ENCODE measurements at regions not wholly inside any gene's neighbourhood (a gene's known extent, or its start where the extent isn't known, plus 50 kb on each side); places are given as distances from the start of the nearest gene placed in this dataset.

DNA sequence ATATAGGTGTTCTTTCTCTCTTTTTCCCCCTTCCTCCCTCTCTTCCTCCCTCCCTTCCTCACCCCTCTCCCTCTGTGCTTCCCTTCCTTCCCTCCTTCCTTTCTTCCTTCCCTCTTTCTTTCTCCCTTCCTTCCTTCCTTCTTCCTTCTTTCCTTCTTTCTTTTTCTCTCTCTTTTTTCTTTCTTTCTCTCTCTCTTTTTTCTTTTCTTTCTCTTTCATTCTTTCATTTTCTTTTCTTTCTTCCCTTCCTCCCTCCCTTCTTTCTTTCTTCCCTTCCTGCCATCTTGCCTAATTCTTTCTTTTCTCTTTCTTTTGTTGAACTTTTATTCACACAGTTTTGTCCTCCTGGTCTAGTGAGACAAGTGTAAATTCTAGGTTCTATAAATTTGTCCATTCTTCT, 1595.6 kb downstream of the SI start:
- TF ChIP-seq, protein P1, sequence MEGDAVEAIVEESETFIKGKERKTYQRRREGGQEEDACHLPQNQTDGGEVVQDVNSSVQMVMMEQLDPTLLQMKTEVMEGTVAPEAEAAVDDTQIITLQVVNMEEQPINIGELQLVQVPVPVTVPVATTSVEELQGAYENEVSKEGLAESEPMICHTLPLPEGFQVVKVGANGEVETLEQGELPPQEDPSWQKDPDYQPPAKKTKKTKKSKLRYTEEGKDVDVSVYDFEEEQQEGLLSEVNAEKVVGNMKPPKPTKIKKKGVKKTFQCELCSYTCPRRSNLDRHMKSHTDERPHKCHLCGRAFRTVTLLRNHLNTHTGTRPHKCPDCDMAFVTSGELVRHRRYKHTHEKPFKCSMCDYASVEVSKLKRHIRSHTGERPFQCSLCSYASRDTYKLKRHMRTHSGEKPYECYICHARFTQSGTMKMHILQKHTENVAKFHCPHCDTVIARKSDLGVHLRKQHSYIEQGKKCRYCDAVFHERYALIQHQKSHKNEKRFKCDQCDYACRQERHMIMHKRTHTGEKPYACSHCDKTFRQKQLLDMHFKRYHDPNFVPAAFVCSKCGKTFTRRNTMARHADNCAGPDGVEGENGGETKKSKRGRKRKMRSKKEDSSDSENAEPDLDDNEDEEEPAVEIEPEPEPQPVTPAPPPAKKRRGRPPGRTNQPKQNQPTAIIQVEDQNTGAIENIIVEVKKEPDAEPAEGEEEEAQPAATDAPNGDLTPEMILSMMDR (IDR thresholded peaks at IDR 0.05): no peak
- no peak for TF ChIP-seq ZFX (IDR thresholded peaks at IDR 0.05; ENCODE audit: borderline replicate concordance)
